ENCODE measurements at regions not wholly inside any gene's neighbourhood (a gene's known extent, or its start where the extent isn't known, plus 50 kb on each side); places are given as distances from the start of the nearest gene placed in this dataset.

DNA sequence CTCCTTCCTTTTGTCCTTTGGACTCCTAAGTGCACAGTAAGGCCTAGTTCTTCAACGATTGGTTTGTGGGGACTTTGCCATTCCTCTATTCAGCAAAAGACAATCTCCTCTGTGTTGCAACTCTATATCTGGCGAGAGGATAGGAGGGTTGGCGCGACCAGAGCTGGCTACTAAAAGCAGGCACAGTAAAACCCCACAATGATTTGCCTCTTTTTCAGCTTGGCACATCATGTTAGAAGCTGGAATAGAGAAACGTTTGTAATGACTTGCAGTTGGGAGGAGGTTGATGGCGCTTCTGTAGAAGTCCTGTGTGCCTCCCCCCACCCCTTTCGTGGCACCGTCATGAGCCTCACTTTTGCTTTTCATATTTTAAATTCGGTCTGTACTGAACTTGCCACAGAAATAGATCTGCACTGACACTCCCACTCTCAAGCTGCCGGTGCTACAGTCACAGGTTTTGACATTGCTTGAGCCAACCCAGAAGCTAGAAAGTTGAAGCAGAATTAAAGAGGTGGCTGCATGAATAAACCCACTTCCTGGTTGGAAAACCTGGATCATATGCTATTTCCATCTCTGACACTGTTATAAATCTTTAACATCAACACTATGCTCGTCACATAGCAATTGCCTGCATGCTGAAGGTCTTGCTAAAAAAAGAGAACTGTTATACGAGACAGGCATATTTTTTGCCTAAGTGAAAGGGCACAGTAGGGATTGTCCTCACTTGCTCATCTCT is 315.3 kb upstream of the PRICKLE1 start:
- FAIRE-seq, result no peak
- Histone ChIP-seq H3K4me2 (ENCODE audit: control insufficient read depth, extremely low read depth, insufficient read depth, low read depth, low read length) (no peak overlapping the region), H3K79me2 (ENCODE audit: control insufficient read depth, insufficient read depth, low read length) (no peaks in the 10 kb centered on the region), H3K36me3 (ENCODE audit: control insufficient read depth in 2 of 2, extremely low read depth in 1 of 2, insufficient read depth in 2 of 2, low read length in 2 of 2) (no peaks in the 10 kb centered on the region), H3K9me1 (ENCODE audit: control insufficient read depth, extremely low read depth, insufficient read depth, low read length) (no peaks in the 10 kb centered on the region), H2AFZ (ENCODE audit: control insufficient read depth, low read length) (no peak overlapping the region), H3K27ac (ENCODE audit: control insufficient read depth, insufficient read depth, low read length) (no peak overlapping the region), H3K27me3 (ENCODE audit: control insufficient read depth, extremely low read depth, insufficient read depth, low read length) (no peaks in the 10 kb centered on the region), H3K4me1 (ENCODE audit: control insufficient read depth, extremely low read depth, insufficient read depth, low read length) (peaks cover 2% of the 10 kb centered on the region), H3K9me3 (ENCODE audit: control insufficient read depth, low read depth, low read length) (no peaks in the 10 kb centered on the region), H3K9ac (ENCODE audit: control insufficient read depth, extremely low read depth, insufficient read depth, low read length) (no peak overlapping the region), H3K4me3 (ENCODE audit: control insufficient read depth in 2 of 3, extremely low read depth in 1 of 3, insufficient read depth in 2 of 3, low read depth in 1 of 3, low read length in 3 of 3) (no peak overlapping the region), H4K20me1 (ENCODE audit: control insufficient read depth, extremely low read depth, insufficient read depth, low read length) (no peaks in the 10 kb centered on the region)
- no peak for DNase-seq (ENCODE audit: low read depth, low spot score)
- dilution Hi-C loops (cut with MboI; ENCODE audit: extremely low pct_ligation_motif_present, low sequenced_read_pairs), result no loop called here
- TF ChIP-seq EZH2 (IDR thresholded peaks at IDR 0.05; ENCODE audit: low read length), result no peak
- TF ChIP-seq, protein P1, sequence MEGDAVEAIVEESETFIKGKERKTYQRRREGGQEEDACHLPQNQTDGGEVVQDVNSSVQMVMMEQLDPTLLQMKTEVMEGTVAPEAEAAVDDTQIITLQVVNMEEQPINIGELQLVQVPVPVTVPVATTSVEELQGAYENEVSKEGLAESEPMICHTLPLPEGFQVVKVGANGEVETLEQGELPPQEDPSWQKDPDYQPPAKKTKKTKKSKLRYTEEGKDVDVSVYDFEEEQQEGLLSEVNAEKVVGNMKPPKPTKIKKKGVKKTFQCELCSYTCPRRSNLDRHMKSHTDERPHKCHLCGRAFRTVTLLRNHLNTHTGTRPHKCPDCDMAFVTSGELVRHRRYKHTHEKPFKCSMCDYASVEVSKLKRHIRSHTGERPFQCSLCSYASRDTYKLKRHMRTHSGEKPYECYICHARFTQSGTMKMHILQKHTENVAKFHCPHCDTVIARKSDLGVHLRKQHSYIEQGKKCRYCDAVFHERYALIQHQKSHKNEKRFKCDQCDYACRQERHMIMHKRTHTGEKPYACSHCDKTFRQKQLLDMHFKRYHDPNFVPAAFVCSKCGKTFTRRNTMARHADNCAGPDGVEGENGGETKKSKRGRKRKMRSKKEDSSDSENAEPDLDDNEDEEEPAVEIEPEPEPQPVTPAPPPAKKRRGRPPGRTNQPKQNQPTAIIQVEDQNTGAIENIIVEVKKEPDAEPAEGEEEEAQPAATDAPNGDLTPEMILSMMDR (optimal IDR thresholded peaks at IDR 0.05 in 1 of 3, IDR thresholded peaks at IDR 0.05 in 1 of 3, conservative IDR thresholded peaks at IDR 0.05 in 1 of 3; ENCODE audit: extremely low read depth in 1 of 3, insufficient read depth in 2 of 3, low read length in 3 of 3), result no peak

DNA sequence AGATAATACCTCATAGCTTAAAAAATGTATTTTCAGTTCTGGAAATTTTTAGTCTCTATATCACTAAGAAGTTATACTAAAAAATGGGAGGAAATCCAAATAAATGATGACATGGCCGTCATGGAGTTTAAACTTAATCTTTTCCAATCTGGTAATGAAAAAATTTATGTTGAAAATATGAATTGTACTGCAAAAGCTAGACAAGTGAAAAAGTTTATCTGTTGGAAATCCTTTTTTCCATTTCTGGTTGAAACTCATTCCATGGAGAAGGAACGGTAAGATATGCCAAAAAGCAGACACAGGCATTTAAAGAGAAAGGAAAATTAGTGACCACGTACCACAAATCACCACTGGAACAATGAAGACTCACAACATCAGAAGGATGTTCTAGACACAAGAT is 314.2 kb upstream of the PRICKLE1 start:
- H3K36me3 ChIP-seq (ENCODE audit: control insufficient read depth in 2 of 2, extremely low read depth in 1 of 2, insufficient read depth in 2 of 2, low read length in 2 of 2), result no peaks in the 10 kb centered on the region
- H3K4me2 ChIP-seq (ENCODE audit: control insufficient read depth, extremely low read depth, insufficient read depth, low read depth, low read length), result no peak overlapping the region
- FAIRE-seq (no peak), DNase-seq (ENCODE audit: low read depth, low spot score) (no peak)
- H3K27me3 ChIP-seq (ENCODE audit: control insufficient read depth, extremely low read depth, insufficient read depth, low read length), result no peaks in the 10 kb centered on the region
- no peaks in the 10 kb centered on the region for H3K9me1 ChIP-seq (ENCODE audit: control insufficient read depth, extremely low read depth, insufficient read depth, low read length)
- H3K4me1 ChIP-seq (ENCODE audit: control insufficient read depth, extremely low read depth, insufficient read depth, low read length), result peaks cover 2% of the 10 kb centered on the region
- dilution Hi-C loops (cut with MboI; ENCODE audit: extremely low pct_ligation_motif_present, low sequenced_read_pairs), result no loop called here
- no peaks in the 10 kb centered on the region for H4K20me1 ChIP-seq (ENCODE audit: control insufficient read depth, extremely low read depth, insufficient read depth, low read length)
- H3K79me2 ChIP-seq (ENCODE audit: control insufficient read depth, insufficient read depth, low read length), result no peaks in the 10 kb centered on the region
- TF ChIP-seq, protein P1 (optimal IDR thresholded peaks at IDR 0.05 in 1 of 3, IDR thresholded peaks at IDR 0.05 in 1 of 3, conservative IDR thresholded peaks at IDR 0.05 in 1 of 3; ENCODE audit: extremely low read depth in 1 of 3, insufficient read depth in 2 of 3, low read length in 3 of 3), result no peak
- TF ChIP-seq EZH2 (IDR thresholded peaks at IDR 0.05; ENCODE audit: low read length), result no peak
- no peak overlapping the region for H3K27ac ChIP-seq (ENCODE audit: control insufficient read depth, insufficient read depth, low read length)
- no peak overlapping the region for H3K4me3 ChIP-seq (ENCODE audit: control insufficient read depth in 2 of 3, extremely low read depth in 1 of 3, insufficient read depth in 2 of 3, low read depth in 1 of 3, low read length in 3 of 3)
- H2AFZ ChIP-seq (ENCODE audit: control insufficient read depth, low read length), result no peak overlapping the region
- H3K9me3 ChIP-seq (ENCODE audit: control insufficient read depth, low read depth, low read length), result no peaks in the 10 kb centered on the region
- H3K9ac ChIP-seq (ENCODE audit: control insufficient read depth, extremely low read depth, insufficient read depth, low read length), result no peak overlapping the region

Measured in keratinocyte (primary cell).